HepG2 (cell line): ENCODE measurements at regions not wholly inside any gene's neighbourhood (a gene's known extent, or its start where the extent isn't known, plus 50 kb on each side); places are given as distances from the start of the nearest gene placed in this dataset.

Source experiments
- ATAC-seq: fragments of 200-7000 bp; cut with Tn5 transposase; 3 replicates; pipeline ENCODE4 v1.9.1; 2020; ENCODE audit warnings: mild to moderate bottlenecking, moderate library complexity
- BruUV-seq: library from RNA; stranded (reverse); fragments of 400-500 nt; replicated peaks from 2 replicates; lab custom pipeline; 2021; lab: Mats Ljungman, UMichigan
- CTCF ChIA-PET: fragments of 300-600 bp; formaldehyde crosslinking; extraction: SDS; loops from one replicate; lab custom pipeline; 2021; ENCODE audit warnings: low total read pairs, inconsistent platforms, low intra/inter-chr PET ratio; lab: Yijun Ruan, JAX
- POLR2A ChIA-PET: fragments of 350-600 bp; sonication (Branson Sonifier 250); formaldehyde crosslinking; loops from one replicate; lab custom pipeline; 2020; ENCODE audit warnings: antibody characterized with exemption, inconsistent platforms; lab: Yijun Ruan, JAX
- DNase-seq: peaks from one replicate; pipeline ENCODE4 v3.0.0-alpha.2; 2015; ENCODE audit warnings: low spot score
- FAIRE-seq: peaks from 3 replicates; lab custom pipeline; 2011; peaks lifted over from hg19 to GRCh38; lab: Jason Lieb, UNC
- H2AFZ ChIP-seq: one replicate; pipeline ENCODE4 v1.6.1; 2011; ENCODE audit warnings: low read length, inconsistent platforms
- H3K27ac ChIP-seq: fragments of 300-600 bp; 3 replicates; pipeline ENCODE4 v1.8.0; 2011; ENCODE audit warnings: mixed run types, mild to moderate bottlenecking, mixed read lengths, low read length, inconsistent platforms; ENCODE audit not compliant: insufficient read depth; ENCODE audit errors: extremely low read length
- H3K27me3 ChIP-seq, 2 experiments: fragments of 200-600 bp in 1 of 2; 2 replicates in 1 of 2; 3 replicates in 1 of 2; pipeline versions ENCODE4 v1.6.0 to v1.8.0; 2011; ENCODE audit warnings: low read length in 2 of 2, mild to moderate bottlenecking in 2 of 2, moderate library complexity in 2 of 2, inconsistent platforms in 1 of 2; ENCODE audit not compliant: insufficient read depth in 2 of 2, control insufficient read depth in 1 of 2
- H3K36me3 ChIP-seq, 2 experiments: fragments of 200-600 bp in 1 of 2; replicated peaks in 1 of 2; 2 replicates in 1 of 2; 3 replicates in 1 of 2; pipeline versions ENCODE4 v1.5.1 to v1.8.0; 2011; ENCODE audit warnings: low read length in 2 of 2, inconsistent platforms in 1 of 2; ENCODE audit not compliant: insufficient read depth in 2 of 2, control insufficient read depth in 1 of 2
- H3K4me1 ChIP-seq: 2 replicates; pipeline ENCODE4 v1.5.1; 2012; ENCODE audit warnings: low read length, inconsistent platforms; ENCODE audit not compliant: insufficient read depth
- H3K4me2 ChIP-seq: 2 replicates; pipeline ENCODE4 v1.6.0; 2011; ENCODE audit warnings: low read depth, low read length, inconsistent platforms
- H3K4me3 ChIP-seq, 3 experiments: fragments of 200-600 bp in 1 of 3; sonication (generic), shearing (Covaris generic) in 1 of 3; replicated peaks in 1 of 3; 2 replicates each; pipeline ENCODE4 v1.5.1; 2011 to 2016; ENCODE audit warnings: low read length in 3 of 3, inconsistent platforms in 2 of 3, low read depth in 2 of 3, mild to moderate bottlenecking in 2 of 3, control low read depth in 1 of 3, mixed read lengths in 1 of 3; ENCODE audit not compliant: insufficient read depth in 1 of 3
- H3K79me2 ChIP-seq: one replicate; pipeline ENCODE4 v1.6.1; 2011; ENCODE audit warnings: low read length, inconsistent platforms; ENCODE audit not compliant: insufficient read depth
- H3K9ac ChIP-seq: 2 replicates; pipeline ENCODE4 v1.6.0; 2011; ENCODE audit warnings: mild to moderate bottlenecking, low read depth, low read length, inconsistent platforms; ENCODE audit not compliant: insufficient read depth
- H3K9me3 ChIP-seq: 2 replicates; pipeline ENCODE4 v1.5.1; 2012; ENCODE audit warnings: mild to moderate bottlenecking, low read length
- H4K20me1 ChIP-seq: 2 replicates; pipeline ENCODE4 v1.6.0; 2011; ENCODE audit warnings: inconsistent platforms, mild to moderate bottlenecking, low read length, moderate library complexity; ENCODE audit not compliant: insufficient read depth
- HBP1 ChIP-seq: IDR thresholded peaks from 2 replicates; pipeline ENCODE4 v1.6.1; 2016; ENCODE audit warnings: low read depth, control low read depth
- HNRNPL ChIP-seq: fragments of 200-400 bp; formaldehyde crosslinking; IDR thresholded peaks from 2 replicates; pipeline ENCODE4 v1.6.1; 2017; ENCODE audit warnings: mild to moderate bottlenecking, low read depth, low read length
- MAFK ChIP-seq, 2 experiments: IDR thresholded peaks in 1 of 2; conservative IDR thresholded peaks in 1 of 2; 2 replicates each; pipeline ENCODE4 v1.6.1; 2011; ENCODE audit warnings: improper control_type of control experiment in 2 of 2, low read length in 2 of 2
- MEIS1 ChIP-seq: sonication (generic); formaldehyde crosslinking; IDR thresholded peaks from 2 replicates; pipeline ENCODE4 v1.9.0; 2021; ENCODE audit warnings: mild to moderate bottlenecking, missing genetic modification reagents, moderate library complexity, borderline replicate concordance
- ZNF446 ChIP-seq: sonication (generic); formaldehyde crosslinking; IDR thresholded peaks from 2 replicates; pipeline ENCODE4 v1.5.0; 2020; ENCODE audit warnings: mild to moderate bottlenecking, missing genetic modification reagents
- ZNF614 ChIP-seq: IDR thresholded peaks from 2 replicates; pipeline ENCODE4 v1.6.1; 2018; ENCODE audit warnings: missing biosample characterization, missing genetic modification reagents, inconsistent platforms, borderline replicate concordance
- ZNF703 ChIP-seq: sonication (generic); formaldehyde crosslinking; IDR thresholded peaks from 2 replicates; pipeline ENCODE4 v1.5.1; 2020; ENCODE audit warnings: missing genetic modification reagents, mild to moderate bottlenecking, moderate library complexity, borderline replicate concordance
- WGBS: methylation state at CpG from one replicate; pipeline ENCODE4 v1.1.6; 2017; ENCODE audit warnings: low lambda C conversion rate; 5-methylcytosine and 5-hydroxymethylcytosine counted together
- in situ Hi-C: cut with HindIII; loops from 2 replicates; pipeline ENCODE4 v1.10.0; 2017; ENCODE audit warnings: low pct_unique_long_range_greater_than_20kb; ENCODE audit not compliant: extremely low pct_ligation_motif_present
- intact Hi-C: fragments of 100-400 bp; cut with micrococcal nuclease; formaldehyde crosslinking; loops from one replicate; pipeline ENCODE4 v1.10.0; 2022; ENCODE audit not compliant: unreplicated experiment

GRCh38 chr5:87735923-87736322 is 323.2 kb upstream of the CCNH start:
- ChIA-PET CTCF (no interaction called here), POLR2A (no interaction called here)
- Histone ChIP-seq H3K36me3 (no peaks in the 10 kb centered on the region), H3K4me1 (no peaks in the 10 kb centered on the region), H3K79me2 (no peaks in the 10 kb centered on the region), H3K4me2 (no peak overlapping the region), H3K27me3 (no peaks in the 10 kb centered on the region), H3K9me3 (no peaks in the 10 kb centered on the region), H3K9ac (no peak overlapping the region), H2AFZ (no peak overlapping the region), H4K20me1 (no peaks in the 10 kb centered on the region)
- ATAC-seq (no peak), FAIRE-seq (no peak)
- no TSS peak for BruUV-seq
- in situ Hi-C loops (no loop called here), intact Hi-C loops (no loop called here)
- 0% methylated on average over 1 of the region's 1 CpG for WGBS
- TF ChIP-seq HBP1 (CRISPR knock-in tag) (no peak), MEIS1 (CRISPR knock-in tag) (no peak), MAFK (conservative IDR thresholded peaks at IDR 0.05 in 1 of 2, IDR thresholded peaks at IDR 0.05 in 1 of 2; ENCODE audit: low read length in 2 of 2) (0 out of 4 replicates have a peak, but pooled peaks of 1 of the 2 experiments have one; percentile 19), ZNF703 (CRISPR knock-in tag) (no peak), ZNF614 (CRISPR knock-in tag) (no peak)
- TF ChIP-seq, all 625 proteins: peak for 1
- Histone ChIP-seq H3K27ac (no peak overlapping the region), H3K4me3 (no peak overlapping the region)
- DNase-seq: no peak

GRCh38 chr5:87733897-87734296 is 321.2 kb upstream of the CCNH start:
- no TSS peak for BruUV-seq
- intact Hi-C loops (no loop called here), in situ Hi-C loops (no loop called here)
- POLR2A ChIA-PET: no interaction called here
- H3K36me3 ChIP-seq: no peaks in the 10 kb centered on the region
- no peaks in the 10 kb centered on the region for H3K79me2 ChIP-seq
- no peak overlapping the region for H3K27ac ChIP-seq
- H3K9ac ChIP-seq: no peak overlapping the region
- H3K4me2 ChIP-seq: no peak overlapping the region
- ATAC-seq: no peak
- no peaks in the 10 kb centered on the region for H3K27me3 ChIP-seq
- H3K4me1 ChIP-seq: no peaks in the 10 kb centered on the region
- no peak for FAIRE-seq
- H2AFZ ChIP-seq: no peak overlapping the region
- TF ChIP-seq ZNF446 (CRISPR knock-in tag): no peak
- TF ChIP-seq HNRNPL: no peak
- H3K4me3 ChIP-seq: no peak overlapping the region
- 3% methylated on average over 3 of the region's 3 CpGs for WGBS
- DNase-seq: no peak
- no peaks in the 10 kb centered on the region for H3K9me3 ChIP-seq
- no peaks in the 10 kb centered on the region for H4K20me1 ChIP-seq
- CTCF ChIA-PET: no interaction called here
